Stimulated activated naive CD4-positive, alpha-beta T cell treated with Interleukin-2 at 50 U/mL for 16 hours (primary cell): ENCODE measurements at regions not wholly inside any gene's neighbourhood (a gene's known extent, or its start where the extent isn't known, plus 50 kb on each side); places are given as distances from the start of the nearest gene placed in this dataset.

Experiments
- DNase-seq: peaks from one replicate; lab custom pipeline; 2025; lab: John Stamatoyannopoulos, UW

GRCh38 chr17:72390675-72391508 is 270.1 kb downstream of the SOX9 start:
- DNase-seq: no peak

- DNase-seq: no peak
These were observed 271.5 kb downstream of the SOX9 start for GRCh38 chr17:72392056-72393010.

- no peak for DNase-seq
These were observed 272.7 kb downstream of the SOX9 start for GRCh38 chr17:72393553-72393952.

GRCh38 chr17:72394531-72394930 is 273.7 kb downstream of the SOX9 start:
- no peak for DNase-seq

- no peak for DNase-seq
These were observed 275.3 kb downstream of the SOX9 start for GRCh38 chr17:72396121-72396520.

GRCh38 chr17:72397223-72397667 is 276.4 kb downstream of the SOX9 start:
- DNase-seq: no peak

GRCh38 chr17:72397687-72398086 is 276.9 kb downstream of the SOX9 start:
- DNase-seq: no peak

- no peak for DNase-seq
These were observed 278.3 kb downstream of the SOX9 start for GRCh38 chr17:72399023-72399607.

- DNase-seq: no peak
These were observed 279.0 kb downstream of the SOX9 start for GRCh38 chr17:72399608-72400487.

GRCh38 chr17:72400488-72400827 is 279.6 kb downstream of the SOX9 start:
- DNase-seq: no peak

GRCh38 chr17:72400863-72401262 is 280.0 kb downstream of the SOX9 start:
- no peak for DNase-seq

GRCh38 chr17:72401883-72402726 is 281.3 kb downstream of the SOX9 start:
- DNase-seq: no peak

- no peak for DNase-seq
These were observed 281.9 kb downstream of the SOX9 start for GRCh38 chr17:72402727-72403210.

GRCh38 chr17:72403713-72404209 is 282.9 kb downstream of the SOX9 start:
- DNase-seq: no peak

- DNase-seq: no peak
These were observed 284.1 kb downstream of the SOX9 start for GRCh38 chr17:72404872-72405271.

- DNase-seq: no peak
These were observed 284.9 kb downstream of the SOX9 start for GRCh38 chr17:72405662-72406230.

- DNase-seq: no peak
These were observed 285.7 kb downstream of the SOX9 start for GRCh38 chr17:72406498-72406897.

- DNase-seq: no peak
These were observed 286.6 kb downstream of the SOX9 start for GRCh38 chr17:72407336-72407909.

- DNase-seq: no peak
These were observed 287.1 kb downstream of the SOX9 start for GRCh38 chr17:72407931-72408330.

- no peak for DNase-seq
These were observed 287.8 kb downstream of the SOX9 start for GRCh38 chr17:72408641-72409040.
